LoVo (cell line): ENCODE measurements at regions not wholly inside any gene's neighbourhood (a gene's known extent, or its start where the extent isn't known, plus 50 kb on each side); places are given as distances from the start of the nearest gene placed in this dataset.

ENCODE experiments used
- DNase-seq: peaks from one replicate; pipeline ENCODE4 v3.0.0-alpha.2; 2016; ENCODE audit warnings: low spot score

DNA sequence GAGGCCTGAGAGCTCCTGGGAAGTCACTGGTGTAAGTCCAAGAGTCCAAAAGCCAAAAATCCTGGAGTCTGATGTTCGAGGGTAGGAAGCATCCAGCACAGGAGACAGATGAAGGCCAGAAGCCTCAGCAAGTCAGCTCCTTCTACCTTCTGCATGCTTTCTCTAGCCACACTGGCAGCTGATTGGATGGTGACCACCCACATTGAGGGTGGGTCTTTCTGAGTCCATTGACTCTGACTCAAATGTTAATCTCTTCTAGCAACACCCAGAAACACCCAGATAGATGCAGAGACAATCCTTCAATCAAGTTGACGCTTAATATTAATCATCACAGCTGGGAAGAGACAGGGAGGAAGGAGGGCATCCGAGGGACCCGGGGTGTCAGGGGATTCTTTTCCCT is 305.8 kb downstream of the AACS start:
- DNase-seq, result no peak

DNA sequence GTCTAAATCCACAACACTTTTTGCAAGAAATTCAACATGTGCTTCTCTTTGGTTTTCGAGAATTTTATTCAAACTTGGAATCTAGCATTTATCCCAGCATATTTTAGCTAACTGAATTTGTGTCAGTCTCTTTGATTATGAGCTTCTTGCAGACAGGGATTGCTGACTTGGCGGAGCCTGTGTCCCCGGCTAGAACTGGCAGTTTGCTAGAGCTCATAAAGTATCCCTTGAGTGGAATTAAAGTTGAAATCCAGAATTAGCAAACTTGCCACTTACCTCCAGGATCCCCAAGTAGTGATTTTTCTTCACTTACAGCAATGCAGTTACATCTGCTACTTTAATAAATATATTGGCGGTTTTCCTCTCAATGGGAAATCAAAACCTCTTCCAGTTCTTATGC is 306.9 kb downstream of the AACS start:
- DNase-seq, result no peak

DNA sequence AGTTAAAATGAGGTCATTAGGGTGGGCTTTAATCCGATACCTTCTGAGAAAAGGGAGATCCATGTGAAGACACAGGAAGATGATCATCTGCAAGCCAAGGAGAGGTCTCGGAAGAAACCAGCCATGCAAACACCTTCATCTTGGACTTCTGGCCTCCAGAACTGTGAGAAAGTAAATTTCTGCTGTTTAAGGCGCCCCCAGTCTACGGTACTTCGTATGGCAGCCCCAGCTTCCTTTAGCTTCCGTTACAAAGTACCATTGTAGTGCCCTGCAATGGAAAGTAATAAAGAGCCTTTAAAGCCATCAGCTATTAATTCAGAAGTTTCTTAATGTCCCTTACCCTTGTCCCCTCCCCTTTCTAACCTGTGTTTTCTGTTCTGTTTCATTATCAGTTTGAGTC is 308.1 kb downstream of the AACS start:
- DNase-seq, result no peak

DNA sequence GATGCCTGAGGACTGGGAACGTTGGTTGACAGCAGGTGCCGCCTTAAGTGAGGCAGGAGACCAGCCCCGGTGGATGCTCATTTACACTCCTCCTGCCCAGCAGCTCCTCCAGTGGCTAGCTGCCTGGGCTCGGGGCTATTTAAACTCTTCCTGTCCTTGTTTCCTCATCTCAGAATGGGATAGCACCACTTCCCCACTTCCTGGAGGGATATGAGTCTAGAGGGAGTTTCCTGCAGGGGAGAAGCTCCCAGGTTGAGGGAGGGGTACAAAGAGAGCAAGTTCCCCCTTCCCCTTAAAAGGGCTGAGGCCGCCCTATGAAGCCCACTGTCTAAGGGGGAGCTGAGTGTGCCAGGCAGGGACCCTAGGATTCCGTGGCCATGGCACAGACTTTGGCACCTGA is 311.2 kb downstream of the AACS start:
- DNase-seq, result no peak

DNA sequence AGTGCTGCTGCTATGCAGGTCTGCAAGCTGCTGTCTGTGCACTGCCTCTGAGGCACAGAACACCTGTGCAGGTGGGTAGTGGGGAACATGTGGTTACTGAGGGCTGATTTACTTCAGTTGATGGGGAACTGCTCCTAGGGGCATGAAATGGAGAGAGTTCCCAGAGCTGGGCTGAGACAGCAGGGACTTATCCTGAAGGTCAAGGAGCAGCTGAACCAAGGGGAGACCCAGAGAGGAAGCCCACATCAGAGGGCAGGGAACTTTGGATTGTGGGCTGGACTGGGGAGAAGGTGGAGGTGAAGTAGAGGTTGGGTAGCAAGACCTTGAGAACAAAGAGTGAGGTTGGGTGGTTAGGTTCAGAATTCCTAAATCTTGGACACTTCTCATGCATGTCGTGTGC is 311.9 kb downstream of the AACS start:
- DNase-seq, result no peak

DNA sequence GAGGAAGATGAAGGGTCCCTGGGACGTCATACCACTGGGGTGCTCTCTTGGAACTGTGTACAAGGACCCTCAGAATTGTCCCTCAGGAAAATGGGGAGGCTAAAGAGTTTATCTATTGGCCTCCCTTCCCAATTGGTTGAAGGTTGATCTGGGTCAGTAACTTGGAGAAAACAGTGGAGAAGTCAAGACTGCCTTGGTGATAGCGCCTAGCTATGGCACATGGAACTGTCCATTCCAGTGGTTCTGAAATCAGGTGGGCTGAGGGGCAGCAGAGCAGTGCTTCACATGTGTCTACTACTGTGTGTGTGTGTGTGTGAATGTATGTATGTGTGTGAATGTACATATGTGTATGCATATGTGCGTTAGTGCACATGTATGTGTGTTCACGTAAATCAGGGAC is 316.1 kb downstream of the AACS start:
- DNase-seq, result no peak

DNA sequence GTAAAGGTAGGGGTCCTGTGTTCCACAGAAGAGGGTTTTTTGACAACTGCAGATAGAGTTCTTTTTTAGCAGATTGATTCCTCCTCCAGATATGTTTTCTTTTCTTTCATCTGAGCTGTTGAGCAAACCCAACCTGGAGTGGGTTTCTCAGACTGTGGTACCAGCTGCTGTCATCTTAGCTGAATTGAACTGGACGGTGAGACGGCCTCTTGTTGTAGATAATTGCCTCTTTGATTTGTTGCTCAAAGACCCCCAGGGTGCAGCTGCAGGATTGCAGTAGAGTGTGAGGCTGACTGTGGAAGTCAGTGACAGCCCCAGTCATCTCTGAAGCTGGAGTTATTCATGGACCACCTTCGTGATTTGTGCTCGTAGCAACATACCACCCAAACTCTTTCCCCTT is 317.7 kb downstream of the AACS start:
- DNase-seq, result no peak

DNA sequence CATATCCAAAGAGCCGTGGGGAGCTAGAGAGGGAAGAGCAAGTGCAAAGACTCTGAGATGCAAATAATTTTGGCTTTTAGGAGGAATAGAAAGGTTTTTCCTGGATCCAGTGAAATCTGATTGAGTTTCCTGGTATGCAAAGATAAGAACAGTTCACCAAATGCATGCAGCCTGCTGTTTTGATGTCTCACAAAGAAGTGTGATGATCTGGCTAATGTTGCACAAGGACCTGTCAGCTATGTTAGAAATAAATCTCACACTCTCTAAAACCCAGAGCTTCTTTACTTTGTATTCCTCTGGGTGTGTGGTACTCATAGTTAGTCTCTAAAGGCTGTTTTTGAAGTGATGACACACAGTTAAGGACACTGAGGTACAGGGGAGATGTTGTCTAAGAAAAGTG is 321.4 kb downstream of the AACS start:
- no peak for DNase-seq

DNA sequence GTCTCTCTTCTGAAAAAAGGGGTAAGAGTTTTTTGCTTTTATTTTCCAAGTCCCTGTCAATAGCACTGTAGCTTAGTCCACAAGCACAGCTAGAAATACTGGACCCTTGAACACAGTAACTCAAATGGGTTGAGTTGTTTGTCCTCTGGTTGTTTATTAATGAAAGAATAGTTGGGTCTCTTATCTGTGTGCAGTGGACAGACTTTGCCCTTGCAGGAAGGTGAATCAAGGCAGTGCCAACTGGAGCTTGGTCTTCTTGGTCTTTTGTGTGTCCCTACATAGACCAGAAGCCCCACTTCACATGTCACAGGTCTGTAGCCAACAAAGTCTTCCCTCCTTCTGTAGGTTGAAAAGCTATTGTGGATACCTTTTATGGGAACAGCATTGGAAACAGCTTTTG is 322.0 kb downstream of the AACS start:
- DNase-seq, result no peak

DNA sequence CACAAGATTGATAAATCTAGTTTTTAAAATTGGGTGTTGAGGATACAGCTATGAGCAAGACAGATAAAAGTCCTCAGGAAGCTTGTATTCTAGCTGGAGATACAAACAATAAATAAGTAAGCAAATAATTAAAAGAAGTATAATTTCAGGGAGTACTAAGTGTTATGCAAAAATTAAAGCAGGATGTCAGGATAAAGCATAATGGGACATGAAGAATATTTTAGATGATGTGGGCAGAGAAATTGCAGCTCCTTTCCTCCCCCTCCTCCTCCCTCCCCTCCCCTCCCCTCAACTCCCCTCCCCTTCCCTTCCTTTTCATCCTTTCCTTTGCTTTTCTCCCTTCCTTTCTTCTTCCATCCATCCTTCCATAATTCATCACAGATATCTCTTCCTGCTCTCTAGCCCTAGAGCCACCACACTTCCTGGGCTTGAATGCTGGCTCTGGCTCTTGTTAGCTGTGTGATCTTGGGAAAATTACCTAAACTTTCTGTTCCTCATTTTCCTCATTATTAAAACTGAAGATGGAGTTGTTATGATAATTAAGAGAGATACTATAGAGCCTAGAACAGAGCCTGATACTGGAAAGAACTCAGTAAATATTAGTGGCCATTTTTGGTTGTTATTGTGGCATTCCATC is 323.9 kb downstream of the AACS start:
- no peak for DNase-seq

DNA sequence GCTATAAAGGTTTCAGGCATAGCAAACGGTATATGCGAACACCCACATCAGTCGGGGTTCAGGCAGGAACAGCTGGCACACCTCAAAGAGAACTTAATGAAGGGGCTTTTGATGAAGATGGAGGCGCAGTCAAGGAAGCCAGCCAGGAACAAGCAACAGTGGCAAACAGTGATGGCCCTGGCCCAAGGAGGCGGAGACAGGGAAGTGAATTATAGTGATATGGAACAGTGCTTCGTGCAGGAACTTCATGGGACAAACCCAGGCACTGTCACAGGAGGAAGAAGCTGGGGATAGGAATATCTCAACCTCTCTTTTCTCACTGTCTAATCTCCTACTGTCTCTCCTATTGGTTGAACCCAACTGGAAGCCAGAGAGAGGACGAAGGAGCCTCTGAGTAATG is 328.3 kb downstream of the AACS start:
- DNase-seq, result no peak

DNA sequence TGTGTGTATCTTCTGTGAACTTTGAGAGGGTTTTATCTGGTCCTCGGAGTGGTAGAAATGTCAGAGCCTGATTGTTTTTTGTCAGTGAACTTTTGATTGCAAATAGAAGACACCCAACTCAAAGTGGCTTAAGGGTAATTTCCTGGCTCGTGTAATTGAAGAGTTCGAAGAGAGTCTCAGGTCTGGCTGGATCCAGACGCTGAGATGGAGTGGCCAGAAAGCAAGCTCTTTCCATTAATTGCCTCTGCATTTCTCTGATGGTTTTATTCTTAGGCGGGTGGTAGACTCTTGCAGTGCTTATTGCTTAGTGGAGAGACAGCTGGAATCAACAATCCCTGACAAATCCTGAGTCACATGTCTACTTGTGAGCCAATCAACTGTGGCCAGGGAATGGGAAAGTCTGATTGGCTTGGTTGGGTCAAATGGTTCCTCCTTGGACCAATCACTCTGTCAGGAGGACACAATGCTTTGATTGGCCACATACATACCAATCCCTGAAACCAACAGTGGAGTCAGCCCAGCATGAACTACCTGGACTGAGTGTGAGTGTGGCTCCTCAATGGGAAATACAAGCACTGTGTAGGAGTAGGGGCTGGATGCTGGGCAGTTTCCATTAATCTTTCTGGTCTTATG is 330.5 kb downstream of the AACS start:
- no peak for DNase-seq

DNA sequence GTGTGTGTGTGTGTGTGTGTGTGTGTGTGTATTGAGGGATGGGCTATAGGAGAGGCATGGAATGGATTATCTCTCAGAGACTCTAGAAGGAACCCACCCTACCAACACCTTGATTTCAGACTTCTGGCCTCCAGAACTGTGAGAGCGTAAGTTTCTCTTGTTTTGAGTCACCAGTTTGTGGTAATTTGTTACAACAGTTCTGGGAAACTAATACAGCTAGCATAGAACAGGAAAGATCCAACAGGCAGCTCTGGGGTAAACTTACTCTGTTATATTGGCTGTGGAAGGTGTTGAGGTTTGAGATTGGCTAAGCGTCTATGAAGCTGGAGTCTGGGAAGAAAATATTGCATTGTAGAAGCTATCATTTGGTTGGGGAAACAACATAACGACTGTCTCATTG is 334.3 kb downstream of the AACS start:
- no peak for DNase-seq

DNA sequence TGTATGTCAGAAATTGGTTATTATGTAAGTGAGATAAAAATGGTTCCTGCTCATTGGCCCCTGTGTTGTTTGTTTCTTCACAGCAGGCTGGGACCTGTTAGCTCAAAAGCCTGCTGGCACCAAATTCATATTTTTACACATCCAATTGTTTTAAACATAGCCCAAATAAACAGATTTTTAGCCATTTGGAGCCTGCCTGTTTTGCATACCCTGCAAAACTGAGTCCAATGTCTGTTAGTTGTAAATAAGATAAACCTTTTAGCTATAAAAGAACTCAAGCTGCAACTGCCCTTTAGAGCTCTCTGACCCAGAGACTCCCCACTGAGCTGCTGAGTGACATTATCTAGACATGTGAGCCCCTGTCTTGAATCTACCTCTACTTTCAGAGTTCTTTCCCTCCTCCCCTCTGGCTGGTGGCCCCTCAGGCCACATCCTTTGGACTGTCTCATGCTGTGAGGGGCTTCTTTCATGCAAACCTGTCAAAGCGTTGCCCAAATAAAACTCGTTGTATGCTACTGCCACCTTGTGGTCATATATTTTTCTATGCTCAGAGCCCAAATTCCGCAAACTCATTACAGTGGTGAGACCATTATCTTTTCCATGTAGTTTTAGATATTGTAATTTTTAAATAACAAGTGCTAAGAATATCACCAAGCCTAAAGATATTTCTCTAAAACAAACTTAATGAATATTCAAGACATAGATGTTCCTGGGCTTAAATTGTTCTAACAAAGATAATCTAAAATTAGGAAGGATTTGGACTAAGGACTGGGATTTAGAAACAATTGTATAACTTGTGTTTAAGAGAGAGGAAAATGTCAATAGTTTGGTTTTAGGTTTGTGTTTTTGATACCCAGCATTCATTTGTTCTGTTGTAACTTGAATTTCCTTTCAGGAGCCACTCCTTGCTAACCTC is 337.9 kb downstream of the AACS start:
- DNase-seq, result peak; percentile 64

DNA sequence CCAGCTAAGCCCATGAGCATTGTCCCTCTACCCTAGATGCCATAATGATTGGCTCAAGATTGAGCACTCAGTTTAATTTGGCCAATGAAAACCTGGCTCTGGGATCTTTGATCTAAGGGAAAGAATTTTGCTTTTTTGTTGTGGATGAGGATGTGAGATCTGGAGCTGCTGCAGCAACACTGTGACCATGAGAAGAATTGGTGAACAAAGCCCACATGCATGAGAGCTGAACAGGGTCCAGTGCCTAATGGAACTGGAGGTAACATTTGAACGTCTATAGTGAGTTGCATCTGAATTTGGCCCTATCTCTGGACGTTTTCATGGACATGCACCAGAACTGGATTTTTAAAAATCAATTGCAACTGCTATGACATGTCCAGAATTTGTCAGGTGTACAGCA is 338.6 kb downstream of the AACS start:
- no peak for DNase-seq

DNA sequence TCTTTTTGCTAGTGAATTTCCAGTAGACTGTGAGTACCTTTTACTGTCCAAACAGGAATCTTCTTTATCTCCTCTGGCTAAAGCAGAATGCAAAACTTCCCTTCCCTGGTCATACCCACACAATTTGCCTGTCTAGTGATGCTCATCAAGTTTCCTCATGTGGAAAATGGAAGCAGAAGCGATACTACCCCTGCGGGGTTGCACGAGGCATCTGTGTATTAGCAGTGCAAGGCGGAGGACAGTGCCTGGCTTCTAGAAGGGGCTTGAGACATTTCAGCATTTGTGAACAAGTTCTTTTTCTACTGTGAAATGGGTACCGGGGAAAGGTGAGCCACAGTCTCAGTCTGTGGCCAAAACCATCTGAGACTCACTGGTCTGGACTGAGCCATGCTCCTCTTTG is 340.9 kb downstream of the AACS start:
- no peak for DNase-seq

DNA sequence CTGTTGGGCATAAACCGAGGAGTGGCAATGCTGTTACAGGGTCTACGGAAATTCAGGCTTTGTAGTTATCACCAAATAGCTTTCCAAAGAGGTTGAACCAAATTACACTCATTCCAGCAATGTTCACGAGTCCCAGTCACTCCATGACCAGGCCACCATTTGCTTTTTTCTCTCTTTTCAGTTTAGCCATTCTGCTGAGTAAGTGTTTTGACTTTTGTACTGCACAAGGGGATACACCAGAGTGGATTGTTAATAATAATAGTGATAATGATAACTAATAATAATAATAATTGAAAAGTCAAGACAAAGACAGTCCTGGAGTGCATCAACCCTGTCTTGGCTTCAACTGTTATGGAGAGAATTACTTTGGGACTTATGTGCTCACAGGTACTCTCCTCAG is 343.5 kb downstream of the AACS start:
- no peak for DNase-seq

DNA sequence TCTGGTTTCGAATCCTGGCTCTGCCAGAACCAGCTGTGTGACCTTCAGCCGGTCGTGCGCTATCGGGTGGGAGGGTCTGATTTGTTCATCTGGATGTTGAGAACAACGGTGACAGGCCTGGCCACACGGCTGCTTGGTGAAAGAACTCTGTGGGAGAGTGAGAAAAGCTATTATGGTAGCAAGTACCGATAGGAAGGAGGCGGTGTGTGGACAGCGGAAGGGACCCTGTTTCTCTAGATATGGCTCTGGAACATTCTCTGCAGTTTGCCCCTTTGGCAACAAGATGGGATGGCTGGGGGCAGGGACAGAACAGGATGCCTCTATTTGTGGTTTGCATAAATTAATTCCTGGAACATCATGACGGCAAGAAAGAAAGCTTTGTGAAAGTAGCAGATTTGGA is 347.3 kb downstream of the AACS start:
- DNase-seq, result no peak

DNA sequence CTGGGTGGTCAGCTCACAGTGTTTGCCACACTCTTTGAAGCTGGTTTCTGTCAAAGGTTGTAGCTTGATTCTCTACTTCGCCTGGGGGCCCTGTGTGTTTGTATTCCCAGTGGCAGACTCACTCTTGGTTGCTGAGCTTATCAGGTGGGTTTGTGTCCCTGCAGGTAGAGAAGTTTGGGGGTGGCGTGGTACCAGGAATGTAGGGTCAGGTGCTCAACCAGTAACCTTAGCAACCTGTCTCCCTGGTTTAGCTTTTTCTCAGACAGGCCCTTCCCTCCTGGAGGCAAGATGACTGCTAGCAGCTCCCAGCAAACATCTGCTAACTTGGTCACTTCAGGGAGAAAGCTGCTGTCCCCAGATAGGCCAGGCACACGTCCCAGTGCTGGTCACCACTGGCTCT is 352.2 kb downstream of the AACS start:
- no peak for DNase-seq

DNA sequence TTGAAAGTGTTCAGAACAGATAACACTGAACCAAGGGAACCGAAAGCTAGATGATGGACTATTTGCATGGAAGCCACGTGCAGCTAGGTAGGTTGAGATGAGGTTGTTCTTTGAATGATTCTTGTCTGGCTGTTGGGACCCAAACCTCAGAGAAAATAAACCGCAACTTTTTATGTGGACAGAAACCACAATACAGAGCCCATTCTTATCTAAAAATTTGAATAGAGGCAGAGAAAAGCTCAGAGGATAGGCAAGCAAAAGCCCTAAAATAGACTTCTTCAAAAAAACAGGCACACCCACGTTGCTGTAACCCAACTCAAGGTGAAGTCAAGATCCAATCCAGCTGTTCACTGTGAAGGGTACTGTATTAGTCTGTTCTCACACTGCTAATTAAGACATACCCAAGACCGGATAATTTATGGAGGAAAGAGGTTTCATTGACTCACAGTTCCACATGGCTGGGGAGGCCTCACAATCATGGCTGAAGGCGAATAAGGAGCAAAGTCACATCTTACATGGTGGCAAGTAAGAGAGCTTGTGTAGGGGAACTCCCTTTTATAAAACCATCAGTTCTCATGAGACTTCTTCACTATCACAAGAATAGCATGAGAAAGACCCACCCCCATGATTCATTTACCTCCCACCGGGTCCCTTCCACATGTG is 353.8 kb downstream of the AACS start:
- no peak for DNase-seq

DNA sequence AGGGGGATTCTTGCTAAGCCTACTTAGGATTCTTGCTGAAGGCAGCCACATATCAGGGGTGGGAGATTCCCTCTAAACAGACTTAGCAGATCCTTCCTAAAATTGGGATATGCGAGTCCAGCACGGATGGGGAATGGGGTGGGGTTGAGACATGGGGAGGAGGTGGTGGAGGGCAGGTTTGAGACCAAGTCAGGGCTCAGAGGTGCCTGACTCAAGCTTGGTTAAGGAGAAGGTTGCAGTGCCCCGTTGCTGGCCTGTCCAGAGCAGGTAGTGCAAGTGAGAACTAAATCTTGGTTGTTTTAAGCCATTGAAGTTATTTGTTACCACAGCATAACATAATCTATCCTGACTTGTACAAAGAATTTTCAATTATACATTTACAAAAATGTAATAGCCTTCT is 359.7 kb downstream of the AACS start:
- no peak for DNase-seq

DNA sequence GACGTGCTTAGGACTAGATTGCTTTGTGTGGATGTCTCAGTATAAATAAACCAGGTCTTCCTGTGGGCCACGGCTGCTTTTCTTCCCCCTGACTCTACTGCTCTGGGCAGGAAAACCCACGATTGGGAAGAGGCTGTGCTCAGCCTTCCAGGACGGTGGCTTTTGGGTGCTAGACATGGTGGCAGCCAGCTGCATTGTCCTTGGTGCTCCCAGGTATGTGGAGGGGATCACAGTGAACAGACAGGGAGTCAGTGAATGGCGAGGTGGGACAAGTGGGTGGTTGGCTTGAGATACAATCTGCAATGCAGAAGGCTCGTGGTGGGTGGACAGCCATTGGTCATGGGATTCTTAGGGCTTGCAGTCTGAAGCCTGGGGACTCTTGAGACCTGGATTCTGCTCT is 366.3 kb downstream of the AACS start:
- no peak for DNase-seq

DNA sequence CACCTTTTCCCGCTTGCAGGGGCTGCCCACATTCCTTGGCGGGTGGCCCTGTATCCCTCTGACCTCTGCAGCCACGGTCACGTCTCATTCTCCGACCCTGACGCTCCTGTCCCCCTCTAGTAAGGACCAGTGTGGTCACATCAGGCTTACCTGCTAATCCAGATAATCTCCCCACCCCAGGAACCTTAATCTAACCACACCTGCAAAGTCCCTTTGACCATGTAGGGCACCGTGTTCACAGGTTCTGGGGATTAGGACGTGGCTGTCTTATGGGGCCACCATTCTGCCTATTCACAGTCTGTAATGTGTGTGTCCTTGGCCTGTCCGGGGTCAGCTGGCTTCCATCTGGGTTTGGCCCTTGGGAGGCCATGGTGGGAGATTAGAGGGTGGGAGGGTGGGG is 368.9 kb downstream of the AACS start:
- DNase-seq, result no peak
